GOT3 (cell line): ENCODE measurements at regions not wholly inside any gene's neighbourhood (a gene's known extent, or its start where the extent isn't known, plus 50 kb on each side); places are given as distances from the start of the nearest gene placed in this dataset.
"Not testable (repeated sequence)": the region's sequence is repeated elsewhere in the genome, so short reads cannot be mapped to it uniquely, and the experiment has no call there.

Experiments used
- DNase-seq: peaks from one replicate; lab custom pipeline; 2025; ENCODE audit warnings: mixed read lengths; lab: John Stamatoyannopoulos, UW

DNA sequence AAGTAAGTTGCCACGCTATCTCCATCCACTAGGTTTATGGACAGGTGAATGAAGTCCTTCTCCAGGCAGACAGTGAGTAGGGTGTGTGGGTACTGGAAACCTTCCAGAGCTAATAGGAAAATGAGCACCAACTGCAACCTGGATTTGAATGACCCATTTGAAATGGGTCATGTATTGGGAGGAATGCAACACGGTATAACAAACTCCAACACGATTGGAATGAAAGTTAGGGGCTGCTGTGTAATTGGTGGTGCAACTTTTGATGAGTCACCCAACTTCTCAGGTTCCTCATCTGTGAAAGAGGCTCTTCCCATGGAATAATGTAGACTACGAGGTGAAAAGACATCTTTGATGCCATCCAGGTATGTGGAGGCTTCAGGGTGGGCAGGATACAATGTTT is 241.4 kb upstream of the PODXL start:
- DNase-seq: no peak

DNA sequence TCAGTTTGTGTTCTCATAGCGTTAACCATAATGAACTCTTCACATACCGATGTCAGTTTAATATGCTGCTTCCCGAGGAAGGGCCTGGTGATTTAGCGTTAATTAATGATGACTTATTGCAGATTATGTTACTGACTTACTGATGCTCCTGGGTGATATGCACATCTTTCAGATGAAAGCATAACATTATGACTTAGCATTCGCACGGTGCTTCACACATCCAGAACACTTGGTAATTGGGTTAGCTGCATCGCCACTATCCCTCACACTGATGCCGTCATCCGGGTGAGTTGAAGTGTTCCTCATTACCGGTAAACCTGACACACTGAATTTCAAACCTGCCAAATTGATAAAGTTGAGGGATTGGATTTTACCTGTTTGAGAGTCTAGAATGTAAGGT is 239.0 kb upstream of the PODXL start:
- no peak for DNase-seq

DNA sequence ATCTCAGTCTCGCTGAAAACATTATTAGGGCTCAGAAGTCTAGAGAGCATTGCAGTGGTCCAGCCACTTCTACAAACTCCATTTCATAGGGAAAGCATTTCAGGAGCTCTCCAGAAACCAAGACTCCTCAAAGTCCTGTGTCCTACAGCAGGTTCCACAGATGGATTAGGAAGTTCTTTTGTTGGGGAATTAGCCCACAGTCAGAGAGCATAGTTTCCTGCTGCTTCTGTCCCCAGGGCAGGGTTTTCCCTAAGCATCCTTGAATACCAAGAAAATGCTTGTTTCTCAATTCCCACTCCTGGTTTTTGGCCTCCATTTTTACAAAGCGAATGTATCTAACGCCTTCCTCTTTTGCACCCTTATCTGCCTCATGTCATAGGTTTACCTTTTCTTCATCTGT is 235.9 kb upstream of the PODXL start:
- DNase-seq: no peak

DNA sequence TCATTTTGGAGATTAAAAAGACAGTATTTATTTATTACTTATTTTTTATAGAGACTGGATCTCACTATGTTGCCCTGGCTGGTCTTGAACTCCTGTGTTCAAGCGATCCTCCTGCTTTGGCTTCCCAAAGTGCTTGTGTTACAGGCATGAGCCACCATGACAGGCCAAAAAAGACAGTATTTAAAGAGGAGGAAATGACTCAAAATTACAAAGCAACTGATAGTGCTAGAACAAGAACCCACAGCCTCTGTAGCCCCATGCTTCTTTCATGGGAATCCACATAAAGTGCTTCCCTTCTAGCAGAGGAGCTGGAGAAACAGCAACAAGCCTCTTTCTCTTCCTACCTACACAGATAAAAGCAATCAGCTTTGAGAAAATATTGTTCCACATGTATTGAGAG is 230.7 kb upstream of the PODXL start:
- no peak for DNase-seq

DNA sequence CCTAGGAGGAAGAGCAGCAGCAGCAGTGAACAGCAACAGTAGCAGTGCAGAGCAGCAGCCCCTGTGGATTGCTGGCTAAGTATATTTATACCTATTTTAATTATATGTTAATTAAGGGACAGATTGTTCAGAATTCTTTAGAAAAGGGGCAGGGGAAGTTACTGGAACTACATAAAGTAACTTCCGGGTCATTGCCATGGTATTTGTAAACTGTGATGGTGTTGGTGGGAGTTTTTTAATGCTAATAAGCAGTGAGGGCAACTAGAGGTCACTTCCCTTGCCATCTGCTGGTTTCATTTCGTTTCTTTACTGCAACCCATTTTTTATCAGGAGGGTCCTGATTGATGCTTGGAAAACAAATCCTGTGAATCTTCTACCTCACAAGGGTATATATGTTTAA is 229.8 kb upstream of the PODXL start:
- no peak for DNase-seq

DNA sequence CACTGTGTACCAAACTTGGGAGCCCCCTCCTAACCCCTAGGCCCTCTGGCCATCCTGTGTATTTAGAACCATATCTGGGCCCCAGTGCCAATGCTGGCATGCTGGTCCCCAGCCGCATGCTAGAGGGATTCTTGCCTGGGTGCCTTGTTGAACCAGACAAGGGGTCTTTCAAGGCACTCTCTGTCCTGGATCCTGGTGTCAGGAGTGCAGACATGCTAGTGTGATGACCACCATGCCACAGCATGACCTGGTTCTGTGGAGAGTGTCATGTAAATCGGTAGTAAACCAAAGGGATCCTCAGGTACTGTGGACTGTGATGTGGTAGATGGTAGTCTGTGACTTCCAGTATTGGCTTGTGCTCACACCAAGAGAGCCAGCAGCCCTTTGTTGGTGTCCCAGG is 222.2 kb upstream of the PODXL start:
- DNase-seq: no peak

DNA sequence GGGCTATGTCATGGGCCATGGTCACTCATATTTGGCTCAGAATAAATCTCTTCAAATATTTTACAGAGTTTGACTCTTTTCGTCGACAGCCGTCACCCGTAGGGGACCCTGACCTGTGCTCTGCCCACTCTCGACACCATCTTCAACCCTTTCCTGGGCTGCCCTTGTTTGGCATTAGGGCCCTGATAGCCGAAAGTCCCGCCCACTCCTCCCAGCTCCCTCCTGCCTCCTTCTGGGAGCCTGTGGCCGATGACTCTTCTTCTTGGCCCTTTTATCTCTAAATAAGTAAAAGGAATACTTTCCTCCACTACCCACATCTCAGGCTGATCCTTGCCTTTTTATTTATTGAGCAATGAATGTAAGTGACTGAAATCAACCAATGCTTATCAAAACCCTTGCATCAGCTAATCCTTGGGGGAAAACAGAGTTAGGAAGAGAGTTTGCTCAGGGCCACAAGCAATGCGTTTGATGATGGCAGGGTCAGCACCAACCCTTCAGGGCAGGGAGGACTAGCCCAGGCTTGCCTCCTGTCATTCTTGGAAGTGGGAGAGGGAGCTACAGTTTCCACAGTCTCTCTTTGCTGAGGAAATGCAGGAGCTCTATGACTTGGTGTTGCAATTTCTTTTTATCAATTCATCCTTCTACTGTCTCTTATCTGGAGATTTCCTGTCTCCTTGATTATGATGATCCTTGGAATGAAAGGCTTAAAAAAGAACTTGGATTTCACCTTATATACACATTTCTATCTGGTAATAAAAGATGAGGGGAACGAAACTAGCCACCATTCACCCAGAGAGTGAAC is 218.2 kb upstream of the PODXL start:
- DNase-seq: no peak

DNA sequence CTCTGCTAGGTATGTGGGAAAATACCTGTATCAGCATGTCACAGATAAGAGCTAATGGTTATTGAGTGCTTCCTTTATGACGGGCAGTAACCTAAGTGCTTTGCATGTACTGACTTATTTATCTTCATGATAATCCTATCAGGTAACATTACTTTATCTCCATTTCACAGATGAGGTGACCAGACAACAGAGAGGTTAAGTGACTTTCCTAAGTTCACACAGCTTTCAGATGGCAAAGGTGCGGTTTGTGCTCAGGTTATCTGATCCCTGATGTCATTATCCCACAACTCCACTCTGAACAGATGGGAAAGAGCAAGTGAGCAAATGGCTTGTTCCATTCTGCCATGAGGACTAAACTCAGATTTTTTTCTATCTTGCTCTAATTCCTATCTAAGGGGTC is 217.0 kb upstream of the PODXL start:
- DNase-seq: no peak

DNA sequence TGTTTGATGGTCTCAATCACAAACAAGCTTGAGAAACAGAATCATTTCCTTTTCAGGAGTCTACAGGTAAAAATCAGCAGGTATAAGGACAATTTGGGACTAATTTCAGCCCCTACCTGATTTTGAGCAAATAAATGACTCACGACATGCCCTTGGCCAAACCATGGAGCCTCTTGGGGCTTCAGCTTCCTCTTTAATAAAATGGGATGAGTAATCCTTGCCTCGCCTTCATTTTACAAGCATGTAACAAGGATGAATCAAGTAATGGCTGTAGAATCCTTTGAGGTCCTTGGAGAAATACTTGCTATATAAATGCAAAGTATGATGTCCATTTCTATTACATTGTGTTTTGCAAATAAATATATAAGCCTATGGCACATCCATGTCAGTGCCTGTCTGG is 212.8 kb upstream of the PODXL start:
- DNase-seq: no peak

DNA sequence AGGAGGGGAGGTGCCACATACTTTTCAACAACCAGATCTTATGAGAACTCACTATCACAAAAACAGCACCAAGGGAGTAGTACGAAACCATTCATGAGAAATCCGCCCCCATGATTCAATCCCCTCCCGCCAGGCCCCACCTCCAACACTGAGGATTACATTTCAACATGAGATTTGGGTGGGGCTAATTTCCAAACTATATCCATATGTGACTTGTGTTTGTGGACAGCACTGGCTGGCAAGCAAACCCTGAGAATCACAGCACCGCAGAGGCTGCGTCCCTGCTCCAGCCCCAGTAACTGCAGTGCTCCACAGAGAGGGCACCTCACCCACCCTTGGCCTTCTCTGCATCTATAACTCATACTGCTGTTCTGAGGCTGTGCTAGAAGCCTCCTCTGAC is 211.2 kb upstream of the PODXL start:
- no peak for DNase-seq

DNA sequence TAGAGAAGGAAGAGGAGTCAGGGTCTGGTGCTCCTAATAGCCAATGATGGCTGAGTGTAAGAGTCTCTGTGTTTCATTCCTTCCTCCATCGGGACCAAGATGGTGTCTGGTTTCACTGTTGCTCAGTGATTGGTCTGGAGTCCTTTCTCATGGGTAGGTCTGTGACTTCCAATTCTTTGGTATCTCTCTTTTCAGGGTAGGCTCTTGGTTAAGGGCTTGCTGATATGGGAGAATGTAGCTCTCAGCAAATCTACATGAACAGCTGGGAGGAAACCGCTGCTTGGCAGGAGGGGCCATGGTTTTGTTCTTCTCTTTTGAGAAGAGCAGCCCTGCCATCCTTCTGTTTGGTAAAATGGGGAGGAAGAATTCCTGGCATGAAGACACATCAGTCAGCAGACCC is 209.1 kb upstream of the PODXL start:
- no peak for DNase-seq

DNA sequence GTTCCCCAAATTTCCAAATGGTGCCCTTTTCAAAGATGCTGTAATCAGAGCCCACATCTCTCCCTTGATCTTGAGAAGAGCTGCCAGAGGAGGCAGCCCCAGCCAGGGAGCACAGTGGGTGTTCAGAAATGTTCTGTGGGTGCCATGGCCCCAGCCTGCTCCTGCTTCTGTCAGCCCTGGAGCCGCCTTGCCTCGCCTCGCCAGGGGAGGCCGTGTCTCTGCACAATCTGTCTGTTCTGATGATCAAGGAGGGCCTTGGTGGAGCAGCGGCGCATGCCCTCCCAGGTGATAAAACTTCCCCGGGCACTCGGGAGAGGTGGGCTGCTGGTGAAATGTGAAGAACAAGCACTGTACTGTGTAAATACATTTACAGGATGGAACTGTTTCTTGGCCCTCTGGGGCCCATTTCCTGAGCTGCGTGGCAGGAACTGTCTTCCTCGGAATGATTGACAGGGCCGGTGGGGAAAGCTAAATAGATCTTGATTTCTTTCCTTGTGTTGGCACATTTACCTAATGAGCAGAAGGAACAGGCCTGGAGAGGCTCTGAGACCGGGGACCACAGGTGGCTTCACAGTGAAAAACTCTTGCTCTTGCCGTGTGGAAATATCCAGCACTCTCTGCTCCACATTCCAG is 207.8 kb upstream of the PODXL start:
- DNase-seq: no peak

DNA sequence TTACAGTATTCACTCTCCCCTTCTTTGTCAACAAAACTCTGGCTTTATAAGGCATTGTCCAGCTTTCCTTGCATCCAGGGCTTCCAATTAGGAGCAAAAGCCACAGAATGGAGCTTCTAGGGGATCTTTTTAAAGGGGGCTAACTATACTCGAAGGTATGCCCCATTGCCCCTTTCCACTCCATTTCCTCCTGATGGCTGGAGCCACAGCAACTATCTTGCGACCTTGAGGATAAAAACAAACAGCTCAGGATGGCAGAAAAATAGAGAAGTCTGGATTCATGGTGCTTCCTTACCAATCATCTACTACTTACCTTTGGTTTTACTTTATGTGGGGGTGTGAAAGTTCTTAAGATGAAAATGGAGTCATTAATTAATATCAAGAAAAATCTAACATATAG is 206.3 kb upstream of the PODXL start:
- DNase-seq: no peak

DNA sequence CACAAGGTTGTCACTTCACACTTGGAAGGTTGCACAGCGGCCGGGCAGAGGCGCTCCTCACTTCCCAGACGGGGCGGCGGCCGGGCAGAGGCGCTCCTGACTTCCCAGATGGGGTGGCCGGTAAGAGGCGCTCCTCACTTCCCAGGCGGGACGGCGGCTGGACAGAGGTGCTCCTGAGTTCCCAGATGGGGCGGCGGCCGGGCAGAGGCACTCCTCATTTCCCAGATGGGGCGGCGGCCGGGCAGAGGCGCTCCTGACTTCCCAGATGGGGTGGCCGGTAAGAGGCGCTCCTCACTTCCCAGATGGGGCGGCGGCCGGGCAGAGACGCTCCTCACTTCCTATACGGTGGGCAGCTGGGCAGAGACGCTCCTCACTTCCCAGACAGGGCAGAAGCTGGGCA is 199.4 kb upstream of the PODXL start:
- not testable (repeated sequence) for DNase-seq

DNA sequence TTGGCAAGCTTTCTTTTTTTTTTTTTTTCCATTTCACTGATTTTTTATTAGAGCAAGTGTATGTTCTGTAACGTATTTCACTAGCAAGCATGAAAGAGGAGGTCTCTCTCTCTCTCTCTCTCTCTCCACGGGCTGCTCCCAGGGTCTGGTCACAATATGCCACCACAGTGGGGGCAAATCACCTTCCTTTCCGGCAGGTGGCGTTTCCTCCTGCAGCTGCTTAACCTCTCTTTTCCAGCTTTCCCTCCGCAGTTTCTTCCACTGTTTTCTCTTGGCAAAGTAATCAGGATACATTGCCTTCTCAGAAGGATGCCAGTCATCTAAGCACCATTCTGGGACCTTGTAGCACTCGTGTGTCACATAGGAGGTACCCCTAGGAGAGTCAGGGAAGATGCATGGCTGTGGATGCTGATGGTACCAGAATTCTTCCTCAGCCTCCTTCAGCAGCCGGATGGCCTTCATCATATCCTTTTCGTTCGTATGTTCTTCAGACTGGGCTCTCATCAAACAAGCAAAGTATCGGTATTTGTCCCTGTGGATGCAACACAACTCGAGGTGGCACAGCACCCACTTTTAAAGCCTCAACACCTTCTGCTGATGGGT is 197.3 kb upstream of the PODXL start:
- no peak for DNase-seq

DNA sequence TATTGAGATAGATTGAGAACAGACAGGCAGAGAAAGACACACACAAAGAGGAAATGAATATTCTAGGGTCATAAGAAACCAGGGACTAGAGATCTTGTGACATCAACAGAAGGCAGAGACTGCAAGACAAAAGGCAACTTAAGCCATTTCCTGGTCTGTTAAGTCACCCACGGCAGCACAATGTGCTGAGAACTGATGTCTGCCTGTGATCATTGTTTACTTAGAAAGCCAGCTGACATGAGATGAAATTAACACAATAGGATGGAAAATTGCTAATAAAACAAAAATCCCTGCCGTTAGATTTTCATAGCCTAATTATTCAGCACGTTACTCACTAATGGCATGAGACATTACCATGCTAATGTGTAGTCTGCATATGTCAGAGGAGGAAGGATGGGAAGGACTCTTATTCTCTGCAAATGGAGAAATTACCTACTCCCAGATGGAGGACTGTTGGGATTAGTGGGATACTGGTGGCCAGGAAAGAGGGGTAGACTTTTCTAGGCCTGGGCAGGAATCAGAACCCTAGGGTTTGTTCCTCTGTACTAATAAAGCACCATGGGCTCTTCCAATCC is 191.3 kb upstream of the PODXL start:
- DNase-seq: no peak

DNA sequence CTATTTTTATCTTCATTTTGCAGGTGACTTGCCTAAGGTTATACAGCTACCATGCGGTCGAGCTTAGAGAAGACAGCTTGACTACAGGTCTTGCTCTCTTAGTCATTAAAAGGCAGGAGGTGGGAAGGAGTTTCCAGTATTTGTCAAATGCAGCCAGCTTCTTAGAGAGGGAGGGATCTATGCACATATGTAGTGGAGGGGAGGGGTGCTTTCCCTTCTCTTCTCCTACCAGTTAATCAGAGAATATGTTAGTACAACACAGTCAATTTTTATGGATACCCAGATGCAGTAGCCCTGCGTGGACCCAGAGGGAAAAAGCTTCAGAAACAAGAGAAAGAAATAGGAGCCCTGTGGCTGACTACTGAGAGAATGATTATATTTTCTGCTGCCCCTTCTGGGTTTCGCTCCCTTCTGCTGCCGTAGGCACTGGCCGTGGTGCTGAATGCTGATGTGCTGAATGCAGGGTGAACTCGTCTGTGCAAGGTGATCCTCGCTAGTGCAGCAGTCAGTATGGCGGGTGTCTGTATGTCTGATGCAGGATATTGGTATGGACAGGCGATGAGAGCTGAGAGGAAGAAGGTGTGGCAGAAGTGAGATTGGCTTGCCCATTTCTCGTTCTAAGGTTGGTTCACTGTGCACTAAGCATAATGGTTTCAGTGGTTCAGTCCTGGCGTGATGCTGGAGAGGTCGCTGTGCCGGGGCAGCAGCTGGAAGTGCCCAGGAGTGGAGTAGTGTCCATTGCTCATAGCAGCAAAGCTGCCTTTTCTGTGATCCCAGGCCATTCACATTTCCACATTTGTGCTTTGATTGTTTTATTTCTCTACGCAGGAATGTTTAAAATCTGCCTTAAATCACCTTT is 189.2 kb upstream of the PODXL start:
- DNase-seq: no peak

DNA sequence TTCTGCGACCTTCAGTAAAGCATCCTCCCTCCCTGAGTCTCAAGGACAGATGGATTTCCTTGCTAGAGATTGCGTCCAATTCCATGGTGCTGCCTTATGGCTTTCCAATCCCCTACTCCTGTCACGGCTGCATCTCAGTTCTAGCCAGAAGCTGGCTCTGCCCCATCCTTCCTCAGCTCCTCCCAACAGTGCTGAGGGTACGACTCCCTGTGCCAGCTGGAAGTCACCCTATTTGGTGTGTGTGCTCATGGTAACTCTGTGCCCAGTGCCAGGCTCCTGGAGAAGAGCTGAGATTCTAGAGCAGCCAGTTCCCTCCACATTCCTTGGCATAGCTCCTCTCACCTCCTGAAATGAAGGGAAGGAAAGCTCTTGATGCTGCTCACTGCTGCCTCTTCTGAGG is 185.0 kb upstream of the PODXL start:
- no peak for DNase-seq

DNA sequence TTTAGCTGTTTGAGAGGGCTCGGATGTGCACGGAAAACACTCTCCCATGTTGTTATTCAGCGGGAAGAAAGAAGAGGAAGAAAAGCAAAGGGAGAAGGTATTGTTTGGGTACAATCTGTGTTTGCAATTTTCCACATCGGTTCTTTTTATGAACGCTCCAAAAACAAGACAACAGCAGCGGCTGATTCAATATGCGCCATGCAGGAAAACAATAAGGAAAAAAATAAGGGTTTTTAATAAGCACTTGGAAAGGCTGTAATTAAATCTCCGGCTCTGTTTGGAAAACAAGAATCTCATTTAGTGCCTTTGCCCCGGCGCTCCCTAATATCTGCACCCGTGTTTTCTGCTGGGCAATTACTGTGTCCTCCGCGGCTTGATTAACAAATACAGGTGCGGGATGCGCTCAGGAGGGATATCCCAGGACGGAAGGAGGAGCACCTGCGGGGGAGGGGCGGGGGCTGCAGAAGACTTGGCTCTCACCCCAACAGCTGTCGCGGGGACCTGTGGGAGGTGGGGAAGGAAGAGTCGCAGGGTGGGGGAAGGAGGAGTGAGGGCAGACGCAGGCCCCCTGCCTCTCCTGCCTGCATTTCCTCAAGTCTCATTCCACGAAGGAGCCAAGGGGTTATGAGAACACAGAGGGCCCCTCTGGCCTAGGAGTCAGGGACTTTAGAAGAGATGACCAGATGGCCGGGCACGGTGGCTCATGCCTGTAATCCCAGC is 181.5 kb upstream of the PODXL start:
- no peak for DNase-seq

DNA sequence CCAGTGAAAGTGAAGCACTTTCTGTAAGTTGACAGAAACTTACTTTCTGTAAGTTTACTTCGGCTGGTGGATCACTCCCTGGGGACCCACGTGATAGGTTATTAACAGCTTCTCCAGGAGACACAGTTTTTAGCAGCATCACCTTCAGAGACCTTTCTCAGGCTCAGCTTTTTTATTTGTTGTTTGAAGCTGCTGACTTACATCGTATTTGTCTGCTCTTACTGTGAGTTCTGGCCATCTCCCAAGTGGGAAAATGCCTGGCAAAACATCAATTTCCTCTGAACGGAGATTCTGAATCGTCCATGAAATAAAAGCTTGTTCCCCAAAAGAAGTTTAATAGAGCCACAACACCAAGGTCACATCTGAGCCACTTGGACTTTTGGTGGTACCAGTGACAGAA is 178.7 kb upstream of the PODXL start:
- DNase-seq: no peak

DNA sequence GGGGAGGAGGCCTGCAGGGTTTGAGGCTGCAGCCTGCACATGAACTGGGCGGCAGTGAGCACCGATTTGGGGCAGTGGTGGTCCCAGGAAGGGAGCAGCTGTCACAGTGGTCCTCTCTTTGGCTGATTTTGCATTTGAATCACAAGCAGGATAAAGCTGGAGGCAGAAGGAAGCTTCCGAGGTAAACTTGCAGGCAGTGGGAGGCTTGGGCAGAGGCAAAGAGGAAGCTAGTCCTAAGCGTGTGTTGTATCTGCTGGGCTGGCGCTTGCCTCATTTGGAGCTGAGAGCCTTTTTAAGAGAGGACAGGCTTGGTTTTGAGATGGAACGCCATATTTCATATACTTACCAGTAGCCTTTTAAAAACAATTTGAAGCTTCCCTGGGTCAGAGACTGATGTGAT is 177.2 kb upstream of the PODXL start:
- DNase-seq: no peak

DNA sequence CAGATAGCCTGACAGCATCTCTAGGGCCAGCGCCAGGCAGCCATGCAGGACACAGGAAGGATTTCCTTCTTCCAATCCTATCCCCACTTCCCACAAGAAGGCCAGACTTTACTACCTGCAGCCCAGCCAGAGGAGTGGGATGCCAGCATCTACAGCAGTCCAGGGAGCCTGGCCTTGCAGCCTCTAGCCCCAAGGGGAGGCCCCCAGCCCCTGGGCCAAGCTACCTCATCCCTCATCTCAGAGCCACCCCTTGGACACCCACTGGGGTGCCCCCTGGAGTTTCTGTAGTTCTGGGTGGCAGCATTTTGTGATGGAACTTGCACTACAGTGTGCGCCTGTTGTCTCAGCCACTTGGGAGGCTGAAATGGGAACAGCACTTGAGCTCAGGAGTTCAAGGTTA is 170.8 kb upstream of the PODXL start:
- no peak for DNase-seq
